Pancreas (tissue), 10 donors: ENCODE measurements at regions not wholly inside any gene's neighbourhood (a gene's known extent, or its start where the extent isn't known, plus 50 kb on each side); places are given as distances from the start of the nearest gene placed in this dataset.

Experiments used
- ATAC-seq, 4 donors: fragments of 200-7000 bp; cut with Tn5 transposase; one replicate each; pipeline versions ENCODE4 v1.8.0 to v1.9.1; 2020; ENCODE audit warnings: mild to moderate bottlenecking in 4 of 4, moderate library complexity in 4 of 4
- DNase-seq, 6 donors: peaks; one replicate each; pipeline ENCODE4 v3.0.0-alpha.2; 2020
- FAIRE-seq: peaks from 2 replicates; lab custom pipeline; 2012; peaks lifted over from hg19 to GRCh38; lab: Jason Lieb, UNC
- H3K27ac ChIP-seq, 4 donors: fragments of 200-600 bp; sonication (generic); 1 replicate in 3 of 4; 2 replicates in 1 of 4; pipeline versions ENCODE4 v1.5.0 to v1.8.0; 2020
- H3K27me3 ChIP-seq, 4 donors: fragments of 200-600 bp; one replicate each; pipeline ENCODE4 v1.8.0; 2021
- H3K36me3 ChIP-seq, 3 donors: fragments of 200-600 bp; sonication (generic) in 1 of 3; one replicate each; pipeline versions ENCODE4 v1.5.0 to v1.8.0; 2020 to 2021
- H3K4me1 ChIP-seq, 3 donors: fragments of 200-600 bp; one replicate each; pipeline ENCODE4 v1.8.0; 2021
- H3K4me3 ChIP-seq, 4 donors: fragments of 200-600 bp; sonication (generic) in 2 of 4; one replicate each; pipeline versions ENCODE4 v1.5.0 to v1.8.0; 2020 to 2021
- H3K9me3 ChIP-seq, 4 donors: fragments of 200-600 bp; one replicate each; pipeline ENCODE4 v1.8.0; 2021
- WGBS, 2 donors: extraction: QIAGEN DNeasy Blood & Tissue Kit; methylation state at CpG; one replicate each; pipeline ENCODE4 v1.1.7; 2013; 5-methylcytosine and 5-hydroxymethylcytosine counted together
- intact Hi-C, 3 donors: fragments of 100-400 bp; cut with DNase I; formaldehyde crosslinking; loops; one replicate each; pipeline versions ENCODE4 v1.11.1 to v1.14.2; 2022
- TF ChIP-seq, protein P1 (sequence below), 4 donors: fragments of 200-600 bp; sonication (generic) in 3 of 4; IDR thresholded peaks; one replicate each; pipeline versions ENCODE4 v1.5.0 to v1.8.0; 2021; ENCODE audit warnings: antibody characterized with exemption in 4 of 4
- donor health status: healthy with polysubstance abuse.
- donor health status: DM: no; HTN: no; CAD: no; lungs with moderate emphysema.
- donor health status: DM: no; HTN: no; CAD: no.
- donor health status: control.
- donor health status: control.
- donor health status: Bipolar disorder and iron deficiency.
- donor health status: DM: yes; HTN: yes; CAD: no.
- donor health status: DM: no; HTN: no; CAD: no.
- donor health status: DM: no; HTN: no; CAD: no.
- donor health status: DM: yes; HTN: yes; CAD: no.

DNA sequence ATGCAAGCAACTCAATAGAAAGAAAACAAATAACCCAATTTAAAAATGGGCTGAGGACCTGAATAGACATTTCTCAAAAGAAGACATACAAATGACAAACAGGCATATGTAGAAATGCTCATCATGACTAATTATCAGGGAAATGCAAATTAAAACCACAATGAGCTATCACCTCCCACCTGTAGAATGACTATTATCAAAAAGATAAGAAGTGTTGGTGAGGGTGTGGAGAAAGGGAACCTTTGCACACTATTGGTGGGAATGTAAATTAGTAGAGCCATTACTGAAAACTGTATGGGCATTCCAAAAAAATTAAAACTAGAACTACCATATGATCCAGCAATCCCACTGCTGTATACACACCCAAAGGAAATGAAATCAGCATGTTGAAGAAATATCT is 212.2 kb downstream of the SUCLA2 start:
- no peak overlapping the region for H3K4me3 ChIP-seq
- H3K36me3 ChIP-seq, result no peaks in the 10 kb centered on the region
- intact Hi-C loops, result no loop called here
- DNase-seq (no peak), ATAC-seq (no peak), FAIRE-seq (no peak)
- H3K27me3 ChIP-seq, result no peaks in the 10 kb centered on the region
- H3K4me1 ChIP-seq, result no peaks in the 10 kb centered on the region
- no peak overlapping the region for H3K27ac ChIP-seq
- no peaks in the 10 kb centered on the region for H3K9me3 ChIP-seq
- TF ChIP-seq, protein P1, sequence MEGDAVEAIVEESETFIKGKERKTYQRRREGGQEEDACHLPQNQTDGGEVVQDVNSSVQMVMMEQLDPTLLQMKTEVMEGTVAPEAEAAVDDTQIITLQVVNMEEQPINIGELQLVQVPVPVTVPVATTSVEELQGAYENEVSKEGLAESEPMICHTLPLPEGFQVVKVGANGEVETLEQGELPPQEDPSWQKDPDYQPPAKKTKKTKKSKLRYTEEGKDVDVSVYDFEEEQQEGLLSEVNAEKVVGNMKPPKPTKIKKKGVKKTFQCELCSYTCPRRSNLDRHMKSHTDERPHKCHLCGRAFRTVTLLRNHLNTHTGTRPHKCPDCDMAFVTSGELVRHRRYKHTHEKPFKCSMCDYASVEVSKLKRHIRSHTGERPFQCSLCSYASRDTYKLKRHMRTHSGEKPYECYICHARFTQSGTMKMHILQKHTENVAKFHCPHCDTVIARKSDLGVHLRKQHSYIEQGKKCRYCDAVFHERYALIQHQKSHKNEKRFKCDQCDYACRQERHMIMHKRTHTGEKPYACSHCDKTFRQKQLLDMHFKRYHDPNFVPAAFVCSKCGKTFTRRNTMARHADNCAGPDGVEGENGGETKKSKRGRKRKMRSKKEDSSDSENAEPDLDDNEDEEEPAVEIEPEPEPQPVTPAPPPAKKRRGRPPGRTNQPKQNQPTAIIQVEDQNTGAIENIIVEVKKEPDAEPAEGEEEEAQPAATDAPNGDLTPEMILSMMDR (IDR thresholded peaks at IDR 0.05), result no peak

DNA sequence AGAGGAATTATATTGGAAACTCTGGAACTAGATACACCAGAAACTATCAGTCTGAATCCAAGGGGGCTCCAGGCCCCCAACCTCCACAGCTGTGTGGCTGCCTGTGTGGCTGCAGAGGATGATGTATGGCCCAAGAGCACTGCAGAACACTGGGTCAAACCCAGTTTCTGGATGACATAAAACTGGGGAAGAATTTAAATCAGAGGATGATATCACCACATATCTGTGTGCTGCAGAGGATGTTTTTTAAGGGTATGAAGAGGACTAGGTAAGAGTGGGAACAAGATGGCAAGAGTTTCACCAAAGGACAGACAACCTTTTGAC is 226.4 kb downstream of the SUCLA2 start:
- Histone ChIP-seq H3K27me3 (no peaks in the 10 kb centered on the region), H3K9me3 (no peaks in the 10 kb centered on the region), H3K27ac (no peak overlapping the region), H3K4me3 (no peak overlapping the region), H3K4me1 (no peaks in the 10 kb centered on the region), H3K36me3 (no peaks in the 10 kb centered on the region)
- FAIRE-seq (no peak), ATAC-seq (no peak), DNase-seq (no peak)
- TF ChIP-seq, protein P1 (IDR thresholded peaks at IDR 0.05), result no peak
- intact Hi-C loops, result no loop called here

DNA sequence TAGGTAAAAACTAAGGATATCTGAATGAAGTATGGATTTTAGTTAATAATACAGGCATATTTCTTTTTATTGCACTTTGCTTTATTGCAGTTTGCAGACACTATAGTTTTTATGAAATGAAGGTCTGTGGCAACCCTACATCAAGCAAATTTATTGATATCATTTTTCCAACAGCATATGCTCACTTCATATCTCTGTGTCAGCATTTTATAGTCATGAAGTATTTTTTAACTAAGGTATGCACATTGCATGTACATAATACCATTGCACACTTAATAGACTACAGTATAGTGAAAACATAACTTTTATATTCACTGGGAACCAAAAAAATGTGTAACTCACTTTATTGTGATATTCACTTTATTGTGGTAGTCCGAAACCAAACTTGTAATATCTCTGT is 236.3 kb downstream of the SUCLA2 start:
- Histone ChIP-seq H3K36me3 (no peaks in the 10 kb centered on the region), H3K4me3 (no peak overlapping the region), H3K4me1 (no peaks in the 10 kb centered on the region), H3K27ac (no peak overlapping the region), H3K27me3 (no peaks in the 10 kb centered on the region), H3K9me3 (no peaks in the 10 kb centered on the region)
- ATAC-seq (no peak), FAIRE-seq (no peak), DNase-seq (no peak)
- TF ChIP-seq, protein P1 (IDR thresholded peaks at IDR 0.05), result no peak
- 47 to 74% methylated on average over 1 of the region's 1 CpG for WGBS, 2 donors
- intact Hi-C loops, result loop anchor here in 1 of 3 donors (10.0 kb wide), 1 partner anchor 780 kb away; no protein-coding TSS in a partner anchor

DNA sequence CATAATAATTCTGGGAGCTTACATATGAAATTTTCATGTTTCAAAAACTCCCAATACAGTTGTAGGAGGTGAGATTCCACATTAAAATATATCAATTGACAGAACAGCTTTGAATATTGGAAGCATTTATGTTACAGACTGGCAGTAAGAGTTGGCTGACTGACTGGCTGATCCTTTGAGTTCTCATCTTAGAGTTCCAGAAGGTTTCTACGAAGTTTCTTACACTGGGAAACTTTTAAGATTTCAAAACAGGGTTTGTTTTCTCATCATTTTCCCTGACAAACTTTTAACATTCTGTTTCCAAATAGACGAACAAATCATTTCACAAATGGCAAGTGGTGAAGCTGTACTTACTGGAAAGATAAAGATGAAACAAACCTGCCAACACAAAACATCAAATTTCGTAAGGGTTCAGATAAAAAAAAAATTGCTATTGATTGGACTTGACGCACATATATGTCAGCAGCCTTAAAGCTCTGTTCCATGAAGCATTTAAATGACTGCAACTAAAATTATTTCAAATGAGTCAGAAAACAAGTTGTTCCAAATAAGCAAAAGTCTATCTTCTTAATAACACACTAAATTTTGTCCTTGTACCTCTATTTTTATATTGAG is 243.5 kb downstream of the SUCLA2 start:
- FAIRE-seq, result no peak
- Histone ChIP-seq H3K27ac (no peak overlapping the region), H3K4me3 (no peak overlapping the region), H3K4me1 (no peaks in the 10 kb centered on the region), H3K9me3 (no peaks in the 10 kb centered on the region), H3K36me3 (no peaks in the 10 kb centered on the region), H3K27me3 (no peaks in the 10 kb centered on the region)
- DNase-seq, result no peak
- intact Hi-C loops, result no loop called here
- no peak for ATAC-seq
- TF ChIP-seq, protein P1 (IDR thresholded peaks at IDR 0.05), result no peak
- WGBS, 2 donors, result 33 to 45% methylated on average over 4 of the region's 4 CpGs

DNA sequence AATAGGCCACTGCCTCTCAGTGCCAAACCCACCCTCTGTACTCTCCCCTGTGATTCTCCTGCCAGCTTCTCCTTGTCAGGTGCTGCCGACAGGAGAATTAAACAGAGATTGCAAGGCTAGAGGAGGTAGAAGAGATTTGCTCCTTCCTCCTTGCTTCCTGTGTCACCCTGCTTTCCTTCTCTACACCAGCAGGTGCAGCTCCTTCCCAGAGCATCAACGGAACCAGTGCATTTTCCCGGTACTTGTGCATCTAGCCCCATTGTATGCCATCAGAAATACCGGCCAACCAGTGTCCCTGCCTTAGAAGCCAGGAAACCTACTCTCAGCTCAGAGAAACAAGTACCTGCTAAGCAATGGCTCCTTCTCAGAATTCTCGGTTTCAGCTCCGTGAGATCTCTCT is 253.2 kb downstream of the SUCLA2 start:
- TF ChIP-seq, protein P1 (IDR thresholded peaks at IDR 0.05), result no peak
- H3K27me3 ChIP-seq, result no peaks in the 10 kb centered on the region
- no peak overlapping the region for H3K4me3 ChIP-seq
- no peaks in the 10 kb centered on the region for H3K9me3 ChIP-seq
- no peaks in the 10 kb centered on the region for H3K36me3 ChIP-seq
- DNase-seq (no peak), FAIRE-seq (no peak), ATAC-seq (no peak)
- WGBS, 2 donors, result 48 to 55% methylated on average over 6 of the region's 6 CpGs
- H3K27ac ChIP-seq, result no peak overlapping the region
- no peaks in the 10 kb centered on the region for H3K4me1 ChIP-seq
- intact Hi-C loops, result no loop called here
